H9 (cell line): ENCODE measurements at regions not wholly inside any gene's neighbourhood (a gene's known extent, or its start where the extent isn't known, plus 50 kb on each side); places are given as distances from the start of the nearest gene placed in this dataset.

Experiments used
- DNase-seq: peaks from one replicate; pipeline ENCODE4 v3.0.0-alpha.2; 2017
- H2AFZ ChIP-seq: one replicate; pipeline ENCODE4 v1.6.1; 2013; ENCODE audit warnings: mild to moderate bottlenecking, low read length, control low read depth, moderate library complexity
- H2AK5ac ChIP-seq: 2 replicates; pipeline ENCODE4 v1.6.1; 2013; ENCODE audit warnings: low read length, control low read depth, mixed read lengths; ENCODE audit not compliant: insufficient read length
- H2BK120ac ChIP-seq: one replicate; pipeline ENCODE4 v1.6.1; 2013; ENCODE audit warnings: low read depth, mild to moderate bottlenecking, low read length, control low read depth, inconsistent platforms; ENCODE audit not compliant: poor library complexity, severe bottlenecking
- H2BK12ac ChIP-seq: 2 replicates; pipeline ENCODE4 v1.6.1; 2013; ENCODE audit warnings: low read length, control low read depth, mixed read lengths, low read depth; ENCODE audit not compliant: insufficient read length
- H2BK15ac ChIP-seq: 2 replicates; pipeline ENCODE4 v1.6.1; 2013; ENCODE audit warnings: low read depth, low read length, control low read depth
- H2BK20ac ChIP-seq: one replicate; pipeline ENCODE4 v1.6.1; 2013; ENCODE audit warnings: low read depth, mild to moderate bottlenecking, low read length, control low read depth, inconsistent platforms; ENCODE audit not compliant: poor library complexity, severe bottlenecking
- H2BK5ac ChIP-seq: 2 replicates; pipeline ENCODE4 v1.6.1; 2013; ENCODE audit warnings: low read length, control low read depth, mixed read lengths; ENCODE audit not compliant: insufficient read length
- H3K14ac ChIP-seq: 2 replicates; pipeline ENCODE4 v1.6.1; 2013; ENCODE audit warnings: low read length, control low read depth; ENCODE audit not compliant: insufficient read depth
- H3K18ac ChIP-seq: 2 replicates; pipeline ENCODE4 v1.6.1; 2013; ENCODE audit warnings: low read depth, mild to moderate bottlenecking, mixed read lengths, low read length, control low read depth; ENCODE audit not compliant: insufficient read length
- H3K23ac ChIP-seq: 2 replicates; pipeline ENCODE4 v1.6.1; 2013; ENCODE audit warnings: low read length, control low read depth, mixed read lengths, low read depth; ENCODE audit not compliant: insufficient read length
- H3K23me2 ChIP-seq: 2 replicates; pipeline ENCODE4 v1.6.1; 2013; ENCODE audit warnings: low read depth, mild to moderate bottlenecking, mixed read lengths, low read length, control low read depth; ENCODE audit not compliant: insufficient read length, poor library complexity, severe bottlenecking
- H3K27ac ChIP-seq: 2 replicates; pipeline ENCODE4 v1.5.1; 2013; ENCODE audit warnings: low read length, control low read depth, mixed read lengths, low read depth; ENCODE audit not compliant: insufficient read length
- H3K27me3 ChIP-seq: 2 replicates; pipeline ENCODE4 v1.6.1; 2013; ENCODE audit warnings: low read length, control low read depth, inconsistent platforms; ENCODE audit not compliant: insufficient read depth
- H3K4ac ChIP-seq: 2 replicates; pipeline ENCODE4 v1.6.1; 2013; ENCODE audit warnings: low read depth, mild to moderate bottlenecking, control low read depth, inconsistent platforms, low read length, moderate library complexity
- H3K4me1 ChIP-seq: 2 replicates; pipeline ENCODE4 v1.6.1; 2013; ENCODE audit warnings: low read length, control low read depth, inconsistent platforms; ENCODE audit not compliant: insufficient read depth
- H3K4me2 ChIP-seq: 2 replicates; pipeline ENCODE4 v1.6.1; 2013; ENCODE audit warnings: low read length, control low read depth, mixed read lengths; ENCODE audit not compliant: insufficient read length, insufficient read depth
- H3K56ac ChIP-seq: 2 replicates; pipeline ENCODE4 v1.6.1; 2013; ENCODE audit warnings: low read depth, mild to moderate bottlenecking, mixed read lengths, low read length, control low read depth; ENCODE audit not compliant: insufficient read length
- H3K79me1 ChIP-seq: 2 replicates; pipeline ENCODE4 v1.6.1; 2013; ENCODE audit warnings: low read depth, mild to moderate bottlenecking, moderate library complexity, low read length, control low read depth, inconsistent platforms; ENCODE audit not compliant: insufficient read depth, poor library complexity, severe bottlenecking
- H3K79me2 ChIP-seq: 2 replicates; pipeline ENCODE4 v1.6.1; 2013; ENCODE audit warnings: low read length, control low read depth, inconsistent platforms; ENCODE audit not compliant: insufficient read depth
- H3K9ac ChIP-seq: 2 replicates; pipeline ENCODE4 v1.6.1; 2013; ENCODE audit warnings: low read length, control low read depth, mixed read lengths; ENCODE audit not compliant: insufficient read length; ENCODE audit errors: extremely low read depth
- H3K9me3 ChIP-seq: one replicate; pipeline ENCODE4 v1.6.1; 2013; ENCODE audit warnings: low read depth, low read length, inconsistent platforms; ENCODE audit not compliant: control insufficient read depth
- H3T11ph ChIP-seq: one replicate; pipeline ENCODE4 v1.6.1; 2013; ENCODE audit warnings: mild to moderate bottlenecking, low read length, control low read depth, inconsistent platforms
- H4K20me1 ChIP-seq: one replicate; pipeline ENCODE4 v1.6.1; 2013; ENCODE audit not compliant: control insufficient read depth, insufficient read length, insufficient read depth
- H4K5ac ChIP-seq: 2 replicates; pipeline ENCODE4 v1.6.1; 2013; ENCODE audit warnings: low read depth, mild to moderate bottlenecking, mixed read lengths, low read length, control low read depth; ENCODE audit not compliant: insufficient read length
- H4K8ac ChIP-seq: replicated peaks from 2 replicates; pipeline ENCODE4 v1.6.1; 2013; ENCODE audit warnings: low read length, control low read depth, mixed read lengths, low read depth; ENCODE audit not compliant: insufficient read length
- H4K91ac ChIP-seq: 2 replicates; pipeline ENCODE4 v1.6.1; 2013; ENCODE audit warnings: low read depth, mild to moderate bottlenecking, moderate library complexity, mixed read lengths, low read length, control low read depth; ENCODE audit not compliant: insufficient read length
- H3K27ac Mint-ChIP-seq, 3 experiments: 2 replicates in 2 of 3; 3 replicates in 1 of 3; pipeline ENCODE4 v1.8.0; 2020 to 2021; ENCODE audit warnings: mixed read lengths in 3 of 3, mild to moderate bottlenecking in 1 of 3, moderate library complexity in 1 of 3
- H3K27me3 Mint-ChIP-seq: 2 replicates; pipeline ENCODE4 v1.8.0; 2021; ENCODE audit warnings: low read depth, mild to moderate bottlenecking, moderate library complexity, mixed read lengths
- H3K36me3 Mint-ChIP-seq, 3 experiments: 2 replicates in 2 of 3; 3 replicates in 1 of 3; pipeline ENCODE4 v1.8.0; 2020 to 2021; ENCODE audit warnings: low read depth in 3 of 3, mixed read lengths in 3 of 3; ENCODE audit not compliant: insufficient read depth in 1 of 3
- H3K4me1 Mint-ChIP-seq, 2 experiments: 2 replicates each; pipeline ENCODE4 v1.8.0; 2020; ENCODE audit warnings: mixed read lengths in 2 of 2
- H3K4me3 Mint-ChIP-seq, 2 experiments: 2 replicates in 1 of 2; 3 replicates in 1 of 2; pipeline ENCODE4 v1.8.0; 2020 to 2021; ENCODE audit warnings: mild to moderate bottlenecking in 2 of 2, mixed read lengths in 2 of 2, moderate library complexity in 1 of 2
- H3K9me3 Mint-ChIP-seq, 2 experiments: 2 replicates in 1 of 2; 3 replicates in 1 of 2; pipeline ENCODE4 v1.8.0; 2020; ENCODE audit warnings: mild to moderate bottlenecking in 2 of 2, mixed read lengths in 2 of 2, moderate library complexity in 1 of 2
- CTCF ChIP-seq: fragments of 200-600 bp; sonication (generic); conservative IDR thresholded peaks from 3 replicates; pipeline ENCODE4 v1.8.0; 2021; ENCODE audit warnings: antibody characterized with exemption, mild to moderate bottlenecking
- WGBS: extraction: QIAGEN DNeasy Blood & Tissue Kit; methylation state at CpG from one replicate; pipeline ENCODE4 v1.1.7; 2013; ENCODE audit warnings: missing lambda C conversion rate, low lambda C conversion rate, mixed read lengths; ENCODE audit not compliant: insufficient read length; ENCODE audit errors: extremely low coverage; 5-methylcytosine and 5-hydroxymethylcytosine counted together

DNA sequence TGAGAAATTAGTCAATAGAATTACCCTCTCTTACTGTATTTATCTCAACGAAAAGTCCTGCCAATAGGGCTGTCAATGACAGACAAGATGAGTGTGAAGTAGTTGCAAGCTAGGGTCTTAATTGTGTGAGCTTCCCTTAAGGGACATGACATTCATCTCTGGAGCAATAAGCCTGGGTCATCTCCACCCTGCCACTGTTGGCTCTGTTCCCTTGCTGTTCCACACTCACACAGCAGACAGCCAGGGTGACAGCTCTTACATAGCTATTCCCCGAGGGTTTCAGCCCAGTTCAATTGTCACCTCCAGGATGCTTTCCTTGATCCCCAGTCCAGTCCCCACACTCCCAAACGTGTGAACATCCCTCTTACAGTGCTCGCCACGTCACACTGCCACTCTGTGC is 215.0 kb downstream of the NXPE2 start:
- no peak overlapping the region for H3K56ac ChIP-seq
- H3K9me3 Mint-ChIP-seq, result no peaks in the 10 kb centered on the region

More for the DNA sequence above, 215.0 kb downstream of the NXPE2 start:
- no peaks in the 10 kb centered on the region for H3K9me3 ChIP-seq
- no peak for DNase-seq
- H2AK5ac ChIP-seq, result no peak overlapping the region
- H3K14ac ChIP-seq, result no peak overlapping the region
- H2BK12ac ChIP-seq, result no peak overlapping the region
- H3K27me3 Mint-ChIP-seq, result peaks cover 12% of the 10 kb centered on the region; the same call in 1 of the 2 replicates
- no peak overlapping the region for H3K27ac ChIP-seq
- no CpG with 5 or more reads among the region's 5 CpGs for WGBS
- H3K4me1 Mint-ChIP-seq, result peaks cover 11 to 27% of the 10 kb centered on the region in 2 experiments
- H2BK120ac ChIP-seq, result no peak overlapping the region
- no peak overlapping the region for H3K18ac ChIP-seq
- no peak overlapping the region for H2AFZ ChIP-seq
- no peak overlapping the region for H2BK20ac ChIP-seq
- no peak overlapping the region for H3K4me3 Mint-ChIP-seq
- TF ChIP-seq CTCF, result no peak
- H4K91ac ChIP-seq, result no peak overlapping the region
- no peaks in the 10 kb centered on the region for H3K36me3 Mint-ChIP-seq
- no peak overlapping the region for H4K8ac ChIP-seq
- H3K23ac ChIP-seq, result no peak overlapping the region
- H3K27ac Mint-ChIP-seq, result no peak overlapping the region
- no peak overlapping the region for H3K4me2 ChIP-seq
- H3K23me2 ChIP-seq, result no peaks in the 10 kb centered on the region
- H4K5ac ChIP-seq, result no peak overlapping the region
- no peak overlapping the region for H2BK5ac ChIP-seq
- H3K79me1 ChIP-seq, result no peaks in the 10 kb centered on the region
- no peak overlapping the region for H3K4ac ChIP-seq
- no peaks in the 10 kb centered on the region for H3K27me3 ChIP-seq
- no peaks in the 10 kb centered on the region for H3K79me2 ChIP-seq
- no peak overlapping the region for H2BK15ac ChIP-seq
- H3T11ph ChIP-seq, result no peak overlapping the region
- no peak overlapping the region for H3K9ac ChIP-seq
- 0 out of 2 replicates have a peak, but pooled peaks cover 2% of the 10 kb centered on the region for H3K4me1 ChIP-seq
- H4K20me1 ChIP-seq, result no peaks in the 10 kb centered on the region
